IPS-18a (cell line): ENCODE measurements at regions not wholly inside any gene's neighbourhood (a gene's known extent, or its start where the extent isn't known, plus 50 kb on each side); places are given as distances from the start of the nearest gene placed in this dataset.

Experiments used
- H3K27ac ChIP-seq: one replicate; pipeline ENCODE4 v1.5.1; 2013; ENCODE audit warnings: low read length
- H3K27me3 ChIP-seq: one replicate; pipeline ENCODE4 v1.6.1; 2013; ENCODE audit warnings: mild to moderate bottlenecking, low read length; ENCODE audit not compliant: control insufficient read depth, insufficient read depth
- H3K36me3 ChIP-seq: one replicate; pipeline ENCODE4 v1.6.1; 2013; ENCODE audit warnings: low read depth, low read length; ENCODE audit not compliant: control insufficient read depth
- H3K4me1 ChIP-seq: one replicate; pipeline ENCODE4 v1.6.1; 2013; ENCODE audit warnings: low read depth, low read length; ENCODE audit not compliant: control insufficient read depth
- H3K4me3 ChIP-seq: one replicate; pipeline ENCODE4 v1.5.1; 2013; ENCODE audit warnings: low read length
- H3K9ac ChIP-seq: one replicate; pipeline ENCODE4 v1.6.1; 2013; ENCODE audit warnings: mild to moderate bottlenecking, low read length, moderate library complexity
- H3K9me3 ChIP-seq: one replicate; pipeline ENCODE4 v1.6.1; 2013; ENCODE audit warnings: low read depth, low read length; ENCODE audit not compliant: control insufficient read depth

DNA sequence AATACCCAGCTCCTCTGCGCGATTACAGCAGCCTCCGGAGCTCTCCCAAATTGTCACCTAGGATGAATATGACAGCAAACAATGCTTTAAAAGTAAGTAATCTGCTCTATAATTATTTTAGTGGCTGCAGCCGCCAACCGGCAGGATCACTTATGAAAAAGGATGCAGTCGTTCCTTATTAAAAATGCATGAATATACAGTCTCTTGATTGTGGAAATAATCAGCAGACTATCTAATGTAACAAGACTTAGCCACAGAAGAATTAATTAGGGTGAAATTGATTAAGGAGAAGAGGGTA, 50.6 kb upstream of the CALM2 start:
- Histone ChIP-seq H3K9me3 (no peaks in the 10 kb centered on the region), H3K27me3 (no peaks in the 10 kb centered on the region), H3K27ac (no peak overlapping the region), H3K36me3 (no peaks in the 10 kb centered on the region), H3K9ac (no peak overlapping the region), H3K4me3 (no peak overlapping the region), H3K4me1 (peaks cover 4% of the 10 kb centered on the region)

DNA sequence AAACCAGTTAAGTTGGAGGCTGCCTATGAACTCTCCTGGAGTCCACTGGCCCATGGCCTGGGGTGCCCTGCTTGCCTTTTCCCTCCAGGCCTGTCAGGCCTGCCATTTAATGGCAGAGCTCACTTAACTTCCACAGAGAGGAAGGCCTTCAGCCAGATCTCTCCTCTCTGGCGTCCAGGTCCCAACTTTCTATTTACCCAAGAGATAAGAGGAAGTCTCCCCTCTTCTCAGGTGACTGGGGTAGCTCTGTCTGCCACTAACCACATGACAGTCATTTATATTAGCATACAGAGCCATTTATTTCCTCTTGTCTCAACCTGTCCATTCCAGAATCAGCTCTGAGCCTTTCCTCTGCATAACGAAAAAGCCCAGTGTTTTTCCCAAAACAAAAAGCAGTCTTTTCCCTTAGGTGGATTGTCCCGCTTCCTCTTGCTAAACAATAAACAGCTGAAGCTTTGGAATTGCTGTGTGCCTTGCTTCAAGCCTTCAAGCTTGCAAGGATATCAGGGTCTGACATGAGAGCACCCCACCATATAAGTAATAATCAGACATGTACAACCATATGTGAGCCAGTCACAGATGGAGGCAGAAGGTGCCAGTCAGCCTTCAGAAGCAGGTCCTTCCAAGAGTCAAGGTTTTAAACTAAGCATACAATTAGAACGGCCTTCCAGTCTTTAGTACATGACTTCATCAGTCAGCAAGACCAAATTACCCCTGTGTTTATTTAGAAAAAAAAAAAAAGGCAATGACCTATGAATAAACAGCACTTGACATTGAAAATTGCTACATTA, 50.0 kb upstream of the CALM2 start:
- Histone ChIP-seq H3K36me3 (no peaks in the 10 kb centered on the region), H3K9ac (no peak overlapping the region), H3K4me1 (peaks cover 4% of the 10 kb centered on the region), H3K4me3 (no peak overlapping the region), H3K27ac (no peak overlapping the region), H3K27me3 (no peaks in the 10 kb centered on the region), H3K9me3 (no peaks in the 10 kb centered on the region)
